GM23338 (cell line): ENCODE measurements at regions not wholly inside any gene's neighbourhood (a gene's known extent, or its start where the extent isn't known, plus 50 kb on each side); places are given as distances from the start of the nearest gene placed in this dataset.

Source experiments
- ATAC-seq: fragments of 200-7000 bp; cut with Tn5 transposase; 3 replicates; pipeline ENCODE4 v1.9.1; 2020
- DNase-seq: peaks from one replicate; pipeline ENCODE4 v3.0.0-alpha.2; 2015; ENCODE audit warnings: low spot score
- H2AFZ ChIP-seq: fragments of 200-600 bp; sonication (generic); 2 replicates; pipeline ENCODE4 v1.8.0; 2016; ENCODE audit warnings: antibody characterized with exemption, mild to moderate bottlenecking, moderate library complexity
- H3F3A ChIP-seq: fragments of 200-600 bp; sonication (generic); replicated peaks from 2 replicates; pipeline ENCODE4 v1.8.0; 2017; ENCODE audit warnings: antibody characterized with exemption, mixed run types, low read depth
- H3K27ac ChIP-seq: fragments of 200-600 bp; sonication (generic); 2 replicates; pipeline ENCODE4 v1.6.1; 2016; ENCODE audit warnings: low read depth
- H3K27me3 ChIP-seq: fragments of 200-600 bp; sonication (generic); 2 replicates; pipeline ENCODE4 v1.8.0; 2016; ENCODE audit warnings: mild to moderate bottlenecking, mixed run types, moderate library complexity; ENCODE audit not compliant: insufficient read depth
- H3K36me3 ChIP-seq: fragments of 200-600 bp; sonication (generic); 2 replicates; pipeline ENCODE4 v1.8.0; 2016; ENCODE audit warnings: mild to moderate bottlenecking; ENCODE audit not compliant: insufficient read depth
- H3K4me1 ChIP-seq: fragments of 200-600 bp; sonication (generic); 2 replicates; pipeline ENCODE4 v1.8.0; 2016; ENCODE audit warnings: mild to moderate bottlenecking, moderate library complexity; ENCODE audit not compliant: insufficient read depth
- H3K4me2 ChIP-seq: fragments of 200-600 bp; sonication (generic); 2 replicates; pipeline ENCODE4 v1.7.1; 2017; ENCODE audit warnings: mixed run types
- H3K4me3 ChIP-seq: fragments of 200-600 bp; sonication (generic); 2 replicates; pipeline ENCODE4 v1.6.1; 2016; ENCODE audit warnings: mixed run types
- H3K79me2 ChIP-seq: fragments of 200-600 bp; sonication (generic); replicated peaks from 2 replicates; pipeline ENCODE4 v1.8.0; 2017; ENCODE audit warnings: mild to moderate bottlenecking; ENCODE audit not compliant: insufficient read depth
- H3K9me2 ChIP-seq: fragments of 200-600 bp; sonication (generic); 2 replicates; pipeline ENCODE4 v1.8.0; 2017; ENCODE audit not compliant: insufficient read depth
- H4K20me1 ChIP-seq: fragments of 200-600 bp; sonication (generic); replicated peaks from 2 replicates; pipeline ENCODE4 v1.8.0; 2017; ENCODE audit warnings: mild to moderate bottlenecking; ENCODE audit not compliant: insufficient read depth
- H3K27ac Mint-ChIP-seq: 2 replicates; pipeline ENCODE4 v1.8.0; 2020; ENCODE audit warnings: inconsistent platforms, mild to moderate bottlenecking, moderate library complexity, mixed read lengths
- H3K27me3 Mint-ChIP-seq: 3 replicates; pipeline ENCODE4 v1.8.0; 2022; ENCODE audit warnings: low read depth, mild to moderate bottlenecking, moderate library complexity, mixed read lengths, inconsistent platforms; ENCODE audit not compliant: insufficient read depth, poor library complexity
- H3K36me3 Mint-ChIP-seq: 3 replicates; pipeline ENCODE4 v1.8.0; 2021; ENCODE audit warnings: low read depth, mild to moderate bottlenecking, inconsistent platforms, moderate library complexity, mixed read lengths
- H3K4me1 Mint-ChIP-seq: 3 replicates; pipeline ENCODE4 v1.8.0; 2020; ENCODE audit warnings: mild to moderate bottlenecking, inconsistent platforms, mixed read lengths
- H3K4me3 Mint-ChIP-seq: 3 replicates; pipeline ENCODE4 v1.8.0; 2021; ENCODE audit warnings: moderate library complexity, mild to moderate bottlenecking, inconsistent platforms, mixed read lengths
- H3K9me3 Mint-ChIP-seq: 3 replicates; pipeline ENCODE4 v1.8.0; 2020; ENCODE audit warnings: moderate library complexity, mild to moderate bottlenecking, inconsistent platforms, mixed read lengths
- CREB1 ChIP-seq: fragments of 250-450 bp; sonication (Bioruptor Pico); IDR thresholded peaks from 2 replicates; pipeline ENCODE4 v1.5.0; 2020; ENCODE audit warnings: low read depth, mild to moderate bottlenecking, moderate library complexity
- CTCF ChIP-seq, 2 experiments: fragments of 200-600 bp in 1 of 2; sonication (generic) in 1 of 2; conservative IDR thresholded peaks; 2 replicates each; pipeline versions ENCODE4 v1.5.1 to v1.6.1; 2016 to 2017; ENCODE audit warnings: antibody characterized with exemption in 2 of 2, low read depth in 2 of 2, mild to moderate bottlenecking in 2 of 2, moderate library complexity in 1 of 2
- EZH2 ChIP-seq: fragments of 200-600 bp; sonication (generic); IDR thresholded peaks from one replicate; pipeline ENCODE4 v1.8.0; 2017; ENCODE audit warnings: antibody characterized with exemption, mild to moderate bottlenecking, low read depth; ENCODE audit not compliant: unreplicated experiment
- EZH2phosphoT487 ChIP-seq: fragments of 200-600 bp; sonication (generic); IDR thresholded peaks from one replicate; pipeline ENCODE4 v1.8.1; 2018; ENCODE audit warnings: antibody characterized with exemption; ENCODE audit not compliant: unreplicated experiment
- JUNB ChIP-seq: IDR thresholded peaks from one replicate; pipeline ENCODE4 v1.6.1; 2016; ENCODE audit warnings: antibody characterized with exemption; ENCODE audit not compliant: unreplicated experiment
- NANOG ChIP-seq: IDR thresholded peaks from 2 replicates; pipeline ENCODE4 v1.6.1; 2016; ENCODE audit warnings: antibody characterized with exemption, borderline replicate concordance
- POLR2AphosphoS5 ChIP-seq: IDR thresholded peaks from 2 replicates; pipeline ENCODE4 v1.6.1; 2016; ENCODE audit warnings: antibody characterized with exemption, low read depth
- STAT1 ChIP-seq: IDR thresholded peaks from one replicate; pipeline ENCODE4 v1.6.1; 2016; ENCODE audit warnings: antibody characterized with exemption; ENCODE audit not compliant: unreplicated experiment
- ZNF114 ChIP-seq: fragments of 250-450 bp; sonication (Bioruptor Pico); IDR thresholded peaks from 2 replicates; pipeline ENCODE4 v1.5.0; 2020; ENCODE audit warnings: mild to moderate bottlenecking, moderate library complexity
- ZNF331 ChIP-seq: fragments of 250-450 bp; sonication (Bioruptor Pico); IDR thresholded peaks from 2 replicates; pipeline ENCODE4 v1.5.0; 2020; ENCODE audit warnings: low read depth, mild to moderate bottlenecking, moderate library complexity
- ZNF462 ChIP-seq: fragments of 250-450 bp; sonication (Bioruptor Pico); IDR thresholded peaks from 2 replicates; pipeline ENCODE4 v1.5.0; 2020; ENCODE audit warnings: mild to moderate bottlenecking, moderate library complexity

GRCh38 chr5:163585206-163585605 is 79.8 kb downstream of the MAT2B start:
- Histone ChIP-seq H3K9me2 (0 out of 2 replicates have a peak, but pooled peaks cover 6% of the 10 kb centered on the region), H3K4me1 (no peaks in the 10 kb centered on the region), H4K20me1 (no peaks in the 10 kb centered on the region), H3K27ac (no peak overlapping the region), H3K79me2 (no peaks in the 10 kb centered on the region), H3K4me3 (no peak overlapping the region), H3K36me3 (no peaks in the 10 kb centered on the region), H3K4me2 (no peak overlapping the region), H3K27me3 (no peaks in the 10 kb centered on the region), H2AFZ (no peak overlapping the region), H3F3A (no peaks in the 10 kb centered on the region)
- Mint-ChIP-seq H3K27me3 (peaks cover 2% of the 10 kb centered on the region), H3K36me3 (peaks cover 3% of the 10 kb centered on the region; the same call in 2 of the 3 replicates), H3K4me1 (no peaks in the 10 kb centered on the region), H3K4me3 (no peak overlapping the region), H3K27ac (no peak overlapping the region), H3K9me3 (peaks cover 14% of the 10 kb centered on the region)
- DNase-seq (no peak), ATAC-seq (no peak)
- TF ChIP-seq EZH2phosphoT487 (no peak), ZNF331 (CRISPR knock-in tag) (no peak), STAT1 (no peak), NANOG (no peak), ZNF114 (CRISPR knock-in tag) (no peak), POLR2AphosphoS5 (no peak), CTCF (conservative IDR thresholded peaks at IDR 0.05; ENCODE audit: low read depth in 2 of 2) (no peak)

- Histone ChIP-seq H3K9me2 (0 out of 2 replicates have a peak, but pooled peaks cover 3% of the 10 kb centered on the region), H3K79me2 (no peaks in the 10 kb centered on the region), H4K20me1 (no peaks in the 10 kb centered on the region), H3K4me2 (no peak overlapping the region), H3K27ac (no peak overlapping the region), H3K27me3 (no peaks in the 10 kb centered on the region), H2AFZ (no peak overlapping the region; the same call in 1 of the 2 replicates), H3K36me3 (no peaks in the 10 kb centered on the region), H3F3A (no peaks in the 10 kb centered on the region), H3K4me1 (no peaks in the 10 kb centered on the region), H3K4me3 (no peak overlapping the region)
- DNase-seq (no peak), ATAC-seq (no peak)
- Mint-ChIP-seq H3K4me1 (no peaks in the 10 kb centered on the region), H3K27ac (no peak overlapping the region), H3K4me3 (no peak overlapping the region), H3K9me3 (peaks cover 14% of the 10 kb centered on the region), H3K27me3 (no peaks in the 10 kb centered on the region), H3K36me3 (peaks cover 3% of the 10 kb centered on the region; the same call in 2 of the 3 replicates)
- TF ChIP-seq EZH2: no peak
- no peak for TF ChIP-seq CREB1 (CRISPR knock-in tag)
- no peak for TF ChIP-seq POLR2AphosphoS5
- TF ChIP-seq JUNB: no peak
- TF ChIP-seq CTCF (conservative IDR thresholded peaks at IDR 0.05; ENCODE audit: low read depth in 2 of 2): no peak
- no peak for TF ChIP-seq ZNF462 (CRISPR knock-in tag)
- no peak for TF ChIP-seq EZH2phosphoT487
These were observed 81.1 kb downstream of the MAT2B start for GRCh38 chr5:163586531-163586956.
